ENCODE measurements at regions not wholly inside any gene's neighbourhood (a gene's known extent, or its start where the extent isn't known, plus 50 kb on each side); places are given as distances from the start of the nearest gene placed in this dataset.
A peak's percentile ranks its signal among the peaks of the same experiment; 100 is the strongest.

DNA sequence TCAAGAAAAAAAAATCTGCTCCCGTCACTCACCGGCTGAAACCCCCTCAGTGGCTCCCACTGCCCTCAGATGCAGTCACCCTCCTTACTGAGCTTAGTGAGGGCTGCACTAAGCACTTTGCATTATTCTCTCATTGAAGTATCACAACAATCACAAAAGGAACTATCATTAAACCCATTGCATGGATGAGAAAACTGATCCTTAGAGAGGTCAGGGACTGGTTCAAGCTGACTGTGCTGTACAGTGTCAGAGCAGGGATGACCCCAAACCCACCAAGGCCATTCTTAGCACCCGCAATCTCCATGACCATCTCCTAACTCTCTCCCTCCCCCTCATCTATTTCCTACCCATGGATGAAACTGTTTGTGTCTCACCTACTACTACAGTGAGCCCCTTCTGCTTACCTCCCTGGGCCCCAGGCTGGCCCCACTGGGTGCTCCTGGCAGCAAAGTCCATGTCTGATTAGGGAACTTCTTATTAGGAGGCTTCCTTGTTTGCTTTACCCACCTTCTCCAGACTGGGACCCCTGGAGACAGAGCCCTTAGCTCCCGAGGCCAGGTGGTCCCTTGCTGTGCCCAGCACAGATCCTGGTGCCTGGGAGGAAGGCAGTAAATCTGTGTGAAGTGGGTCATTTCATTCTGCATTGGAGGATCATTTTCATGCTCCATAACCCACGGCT lies 139.3 kb upstream of the ID2 start:
- H3K9me3 ChIP-seq (replicated peaks in 1 of 2; ENCODE audit: control insufficient read depth in 2 of 2, insufficient read depth in 1 of 2, low read depth in 1 of 2, low read length in 2 of 2), result no peaks in the 10 kb centered on the region
- no peak overlapping the region for H2BK12ac ChIP-seq (ENCODE audit: low read length)
- no peak overlapping the region for H3K23ac ChIP-seq (ENCODE audit: low read depth, low read length, poor library complexity)
- no peaks in the 10 kb centered on the region for H3K36me3 ChIP-seq (replicated peaks in 1 of 2; ENCODE audit: control insufficient read depth in 2 of 2, insufficient read depth in 2 of 2, low read length in 2 of 2)
- no peak overlapping the region for H3K9ac ChIP-seq (ENCODE audit: low read depth, low read length, poor library complexity)
- H3K27me3 ChIP-seq (ENCODE audit: control insufficient read depth in 3 of 3, insufficient read depth in 3 of 3, low read depth in 1 of 3, low read length in 3 of 3), result no peaks in the 10 kb centered on the region
- H2AFZ ChIP-seq (ENCODE audit: low read length), result no peak overlapping the region
- H3K14ac ChIP-seq (ENCODE audit: low read length), result no peak overlapping the region
- no peak overlapping the region for H3K4me3 ChIP-seq (ENCODE audit: low read length in 2 of 2)
- no peak overlapping the region for H3K27ac ChIP-seq (replicated peaks; ENCODE audit: low read length)
- DNase-seq (ENCODE audit: low spot score), result no peak
- WGBS, 2 donors (ENCODE audit: extremely low coverage in 2 of 2, insufficient read length in 2 of 2, insufficient replicate concordance in 1 of 2), result no CpG with 5 or more reads among the region's 5 CpGs
- H3K4me2 ChIP-seq (ENCODE audit: insufficient read depth, low read length, poor library complexity, severe bottlenecking), result no peak overlapping the region
- no peaks in the 10 kb centered on the region for H3K79me1 ChIP-seq (ENCODE audit: low read depth, low read length)
- H4K8ac ChIP-seq (ENCODE audit: low read depth, low read length), result no peak overlapping the region
- H2BK120ac ChIP-seq (ENCODE audit: low read depth, low read length), result no peak overlapping the region
- no peak overlapping the region for H3K18ac ChIP-seq (ENCODE audit: low read length)
- peak overlapping the region; percentile 91 for H2BK15ac ChIP-seq (ENCODE audit: low read length)
- peaks cover 3 to 7% of the 10 kb centered on the region in 2 donors for H3K4me1 ChIP-seq (ENCODE audit: control insufficient read depth in 2 of 2, insufficient read depth in 1 of 2, low read depth in 1 of 2, low read length in 2 of 2)
- H3K4ac ChIP-seq (ENCODE audit: low read length), result no peak overlapping the region
- H4K91ac ChIP-seq (ENCODE audit: low read depth, low read length, poor library complexity), result no peak overlapping the region
- H2BK5ac ChIP-seq (ENCODE audit: low read length), result peak overlapping the region; percentile 28
- peak overlapping the region; percentile 27 for H2AK5ac ChIP-seq (ENCODE audit: low read depth, low read length)

DNA sequence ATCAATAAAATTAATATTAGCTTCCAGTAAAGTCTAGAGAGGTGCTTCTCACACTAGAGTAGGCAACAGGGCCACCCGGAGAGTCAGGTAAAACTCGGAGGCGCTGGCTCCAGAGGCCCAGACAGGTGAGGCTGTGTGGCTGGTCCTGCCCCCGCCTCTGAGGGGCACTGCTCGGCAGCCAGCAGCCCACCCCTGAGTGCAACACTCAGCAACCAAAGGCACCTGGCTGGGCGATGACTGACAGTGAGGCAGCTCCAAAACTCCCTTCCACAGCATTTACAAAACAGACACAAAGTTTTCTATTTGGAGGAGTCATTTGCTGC lies 138.8 kb upstream of the ID2 start:
- whole genome bisulfite sequencing, 2 donors (ENCODE audit: extremely low coverage in 2 of 2, insufficient read length in 2 of 2, insufficient replicate concordance in 1 of 2), result no CpG with 5 or more reads among the region's 6 CpGs

DNA sequence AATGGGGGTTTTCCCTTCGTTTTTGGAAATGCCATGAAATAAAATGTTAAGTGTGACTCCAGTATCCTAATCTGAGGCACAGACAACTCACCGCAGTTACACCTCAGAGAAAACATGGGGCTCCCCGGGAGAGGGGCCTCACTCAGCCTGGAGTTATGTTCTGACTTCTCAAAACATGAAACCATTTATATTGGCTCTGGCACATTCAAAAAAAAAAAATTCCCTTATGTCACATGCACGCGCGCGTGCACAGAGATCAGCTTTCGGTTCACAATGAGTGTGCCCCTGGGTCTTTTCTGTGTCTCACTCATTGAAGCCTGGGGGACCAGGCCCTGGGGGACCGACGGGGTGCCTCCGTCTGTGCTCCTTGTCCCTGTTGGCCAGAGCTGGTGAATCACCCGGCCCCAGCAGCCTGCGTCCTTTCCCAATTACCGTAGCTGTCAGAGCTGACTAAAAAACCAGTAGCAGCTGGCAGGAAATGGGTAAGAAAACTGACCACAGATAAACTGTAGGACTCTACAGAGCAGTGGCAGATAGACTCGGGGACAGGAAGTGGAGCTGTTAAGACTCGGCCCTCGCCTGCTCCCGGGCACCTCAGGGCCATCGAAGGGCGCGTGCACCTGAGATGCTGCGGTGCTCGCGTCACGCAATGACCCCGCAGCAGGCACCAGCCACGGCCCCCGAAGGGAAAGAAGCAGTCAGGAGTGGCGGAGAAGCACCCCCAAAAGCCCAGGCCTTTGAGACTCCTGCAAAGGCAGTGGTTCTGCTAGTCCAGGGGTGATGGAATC lies 138.3 kb upstream of the ID2 start:
- Histone ChIP-seq H3K23ac (ENCODE audit: low read depth, low read length, poor library complexity) (peak overlapping the region; percentile 22), H3K36me3 (replicated peaks in 1 of 2; ENCODE audit: control insufficient read depth in 2 of 2, insufficient read depth in 2 of 2, low read length in 2 of 2) (no peaks in the 10 kb centered on the region), H3K9ac (ENCODE audit: low read depth, low read length, poor library complexity) (no peak overlapping the region), H3K27me3 (ENCODE audit: control insufficient read depth in 3 of 3, insufficient read depth in 3 of 3, low read depth in 1 of 3, low read length in 3 of 3) (no peaks in the 10 kb centered on the region), H3K4me1 (ENCODE audit: control insufficient read depth in 2 of 2, insufficient read depth in 1 of 2, low read depth in 1 of 2, low read length in 2 of 2) (peaks cover 3 to 10% of the 10 kb centered on the region in 2 donors), H4K8ac (ENCODE audit: low read depth, low read length) (no peak overlapping the region), H2BK15ac (ENCODE audit: low read length) (peak overlapping the region; percentile 72), H2AFZ (ENCODE audit: low read length) (peak overlapping the region; percentile 64), H3K27ac (replicated peaks; ENCODE audit: low read length) (no peak overlapping the region), H2BK120ac (ENCODE audit: low read depth, low read length) (peak overlapping the region; percentile 33), H3K4me2 (ENCODE audit: insufficient read depth, low read length, poor library complexity, severe bottlenecking) (no peak overlapping the region), H2BK12ac (ENCODE audit: low read length) (peak overlapping the region; percentile 51), H3K14ac (ENCODE audit: low read length) (peak overlapping the region; percentile 76), H4K91ac (ENCODE audit: low read depth, low read length, poor library complexity) (no peak overlapping the region), H3K18ac (ENCODE audit: low read length) (peak overlapping the region; percentile 89), H2BK5ac (ENCODE audit: low read length) (peak overlapping the region; percentile 4), H3K79me1 (ENCODE audit: low read depth, low read length) (no peaks in the 10 kb centered on the region), H3K9me3 (replicated peaks in 1 of 2; ENCODE audit: control insufficient read depth in 2 of 2, insufficient read depth in 1 of 2, low read depth in 1 of 2, low read length in 2 of 2) (no peaks in the 10 kb centered on the region), H2AK5ac (ENCODE audit: low read depth, low read length) (peak overlapping the region; percentile 33), H3K4me3 (ENCODE audit: low read length in 2 of 2) (no peak overlapping the region), H3K4ac (ENCODE audit: low read length) (no peak overlapping the region)
- no CpG with 5 or more reads among the region's 29 CpGs for WGBS, 2 donors (ENCODE audit: extremely low coverage in 2 of 2, insufficient read length in 2 of 2, insufficient replicate concordance in 1 of 2)
- no peak for DNase-seq (ENCODE audit: low spot score)

More for the DNA sequence above, 138.8 kb upstream of the ID2 start:
- H4K8ac ChIP-seq (ENCODE audit: low read depth, low read length), result no peak overlapping the region
- no peak overlapping the region for H3K27ac ChIP-seq (replicated peaks; ENCODE audit: low read length)
- no peaks in the 10 kb centered on the region for H3K9me3 ChIP-seq (replicated peaks in 1 of 2; ENCODE audit: control insufficient read depth in 2 of 2, insufficient read depth in 1 of 2, low read depth in 1 of 2, low read length in 2 of 2)
- no peaks in the 10 kb centered on the region for H3K79me1 ChIP-seq (ENCODE audit: low read depth, low read length)
- H2BK120ac ChIP-seq (ENCODE audit: low read depth, low read length), result no peak overlapping the region
- no peak overlapping the region for H3K23ac ChIP-seq (ENCODE audit: low read depth, low read length, poor library complexity)
- H3K36me3 ChIP-seq (replicated peaks in 1 of 2; ENCODE audit: control insufficient read depth in 2 of 2, insufficient read depth in 2 of 2, low read length in 2 of 2), result no peaks in the 10 kb centered on the region
- no peak overlapping the region for H3K4me3 ChIP-seq (ENCODE audit: low read length in 2 of 2)
- H3K14ac ChIP-seq (ENCODE audit: low read length), result no peak overlapping the region
- peak overlapping the region; percentile 44 for H3K18ac ChIP-seq (ENCODE audit: low read length)
- H2BK12ac ChIP-seq (ENCODE audit: low read length), result no peak overlapping the region
- H3K4me1 ChIP-seq (ENCODE audit: control insufficient read depth in 2 of 2, insufficient read depth in 1 of 2, low read depth in 1 of 2, low read length in 2 of 2), result peaks cover 3 to 7% of the 10 kb centered on the region in 2 donors
- no peak overlapping the region for H4K91ac ChIP-seq (ENCODE audit: low read depth, low read length, poor library complexity)
- peak overlapping the region; percentile 91 for H2BK15ac ChIP-seq (ENCODE audit: low read length)
- H2BK5ac ChIP-seq (ENCODE audit: low read length), result peak overlapping the region; percentile 28
- no peak overlapping the region for H2AFZ ChIP-seq (ENCODE audit: low read length)
- H3K27me3 ChIP-seq (ENCODE audit: control insufficient read depth in 3 of 3, insufficient read depth in 3 of 3, low read depth in 1 of 3, low read length in 3 of 3), result no peaks in the 10 kb centered on the region
- H3K9ac ChIP-seq (ENCODE audit: low read depth, low read length, poor library complexity), result no peak overlapping the region
- no peak overlapping the region for H3K4ac ChIP-seq (ENCODE audit: low read length)
- peak overlapping the region; percentile 27 for H2AK5ac ChIP-seq (ENCODE audit: low read depth, low read length)
- no peak for DNase-seq (ENCODE audit: low spot score)
- H3K4me2 ChIP-seq (ENCODE audit: insufficient read depth, low read length, poor library complexity, severe bottlenecking), result no peak overlapping the region

GRCh38 chr2:8544171-8544785 lies 137.6 kb upstream of the ID2 start:
- Histone ChIP-seq H2BK15ac (ENCODE audit: low read length) (peak overlapping the region; percentile 72), H3K27me3 (ENCODE audit: control insufficient read depth in 3 of 3, insufficient read depth in 3 of 3, low read depth in 1 of 3, low read length in 3 of 3) (no peaks in the 10 kb centered on the region), H2AFZ (ENCODE audit: low read length) (no peak overlapping the region), H3K4ac (ENCODE audit: low read length) (no peak overlapping the region), H3K4me1 (ENCODE audit: control insufficient read depth in 2 of 2, insufficient read depth in 1 of 2, low read depth in 1 of 2, low read length in 2 of 2) (peaks cover 3 to 11% of the 10 kb centered on the region in 2 donors), H2BK120ac (ENCODE audit: low read depth, low read length) (peak overlapping the region; percentile 33), H3K23ac (ENCODE audit: low read depth, low read length, poor library complexity) (peak overlapping the region; percentile 22), H3K36me3 (replicated peaks in 1 of 2; ENCODE audit: control insufficient read depth in 2 of 2, insufficient read depth in 2 of 2, low read length in 2 of 2) (no peaks in the 10 kb centered on the region), H3K4me3 (ENCODE audit: low read length in 2 of 2) (no peak overlapping the region), H3K14ac (ENCODE audit: low read length) (peak overlapping the region; percentile 76), H2AK5ac (ENCODE audit: low read depth, low read length) (peak overlapping the region; percentile 54), H4K91ac (ENCODE audit: low read depth, low read length, poor library complexity) (no peak overlapping the region), H3K79me1 (ENCODE audit: low read depth, low read length) (no peaks in the 10 kb centered on the region), H3K9me3 (replicated peaks in 1 of 2; ENCODE audit: control insufficient read depth in 2 of 2, insufficient read depth in 1 of 2, low read depth in 1 of 2, low read length in 2 of 2) (no peaks in the 10 kb centered on the region), H2BK5ac (ENCODE audit: low read length) (peak overlapping the region; percentile 79), H4K8ac (ENCODE audit: low read depth, low read length) (no peak overlapping the region), H2BK12ac (ENCODE audit: low read length) (peak overlapping the region; percentile 31), H3K27ac (replicated peaks; ENCODE audit: low read length) (no peak overlapping the region), H3K9ac (ENCODE audit: low read depth, low read length, poor library complexity) (no peak overlapping the region), H3K4me2 (ENCODE audit: insufficient read depth, low read length, poor library complexity, severe bottlenecking) (no peak overlapping the region), H3K18ac (ENCODE audit: low read length) (peak overlapping the region; percentile 89)
- no peak for DNase-seq (ENCODE audit: low spot score)
- no CpG with 5 or more reads among the region's 15 CpGs for WGBS, 2 donors (ENCODE audit: extremely low coverage in 2 of 2, insufficient read length in 2 of 2, insufficient replicate concordance in 1 of 2)

All from neuronal stem cell (in vitro differentiated cells).